ENCODE measurements at regions not wholly inside any gene's neighbourhood (a gene's known extent, or its start where the extent isn't known, plus 50 kb on each side); places are given as distances from the start of the nearest gene placed in this dataset.
"Not testable (repeated sequence)": the region's sequence is repeated elsewhere in the genome, so short reads cannot be mapped to it uniquely, and the experiment has no call there.

DNA sequence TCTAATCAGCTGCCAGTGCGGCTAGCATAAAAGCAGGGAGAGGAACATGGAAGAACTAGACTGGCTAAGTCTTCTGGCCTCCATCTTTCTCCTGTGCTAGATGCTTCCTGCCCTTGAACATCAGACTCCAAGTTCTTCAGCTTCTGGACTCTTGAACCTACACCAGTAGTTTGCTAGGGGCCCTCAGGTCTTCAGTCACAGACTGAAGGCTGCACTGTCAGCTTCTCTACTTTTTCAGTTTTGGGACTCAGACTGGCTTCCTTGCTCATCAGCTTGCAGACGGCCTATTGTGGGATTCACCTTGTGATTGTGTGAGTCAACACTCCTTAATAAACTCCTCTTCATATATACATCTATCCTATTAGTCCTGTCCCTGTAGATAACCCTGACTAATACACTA, 162.2 kb downstream of the MRPS30 start:
- H3K9me3 Mint-ChIP-seq, H3K4me3 Mint-ChIP-seq, H3K27ac Mint-ChIP-seq, H3K36me3 Mint-ChIP-seq, H3K27me3 Mint-ChIP-seq, H3K4me1 Mint-ChIP-seq: not testable (repeated sequence)

DNA sequence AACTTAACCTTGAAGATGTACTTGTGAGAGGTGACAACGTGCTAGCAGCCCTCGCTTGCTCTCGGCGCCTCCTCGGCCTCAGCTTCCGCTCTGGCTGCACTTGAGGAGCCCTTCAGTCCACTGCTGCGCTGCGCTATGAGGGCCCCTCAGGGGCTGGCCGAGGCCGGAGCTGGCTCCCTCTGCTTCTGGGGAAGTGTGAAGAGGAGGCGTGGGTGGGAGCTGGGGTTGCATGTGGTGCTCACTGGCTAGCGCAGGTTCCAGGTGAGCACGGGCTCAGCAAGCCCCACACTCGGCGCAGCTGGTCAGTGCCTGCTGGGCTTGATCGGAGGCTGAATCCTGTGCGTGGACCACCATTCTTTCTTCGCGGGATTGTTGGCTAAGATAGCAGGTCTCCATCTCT, 166.1 kb downstream of the MRPS30 start:
- peaks cover 2 to 22% (median 7%) of the 10 kb centered on the region in 3 donors for H3K9me3 Mint-ChIP-seq
- no peaks in the 10 kb centered on the region for H3K27me3 Mint-ChIP-seq
- no peaks in the 10 kb centered on the region for H3K36me3 Mint-ChIP-seq
- no peak overlapping the region for H3K4me3 Mint-ChIP-seq
- H3K27ac Mint-ChIP-seq, result no peak overlapping the region
- no peaks in the 10 kb centered on the region for H3K4me1 Mint-ChIP-seq

DNA sequence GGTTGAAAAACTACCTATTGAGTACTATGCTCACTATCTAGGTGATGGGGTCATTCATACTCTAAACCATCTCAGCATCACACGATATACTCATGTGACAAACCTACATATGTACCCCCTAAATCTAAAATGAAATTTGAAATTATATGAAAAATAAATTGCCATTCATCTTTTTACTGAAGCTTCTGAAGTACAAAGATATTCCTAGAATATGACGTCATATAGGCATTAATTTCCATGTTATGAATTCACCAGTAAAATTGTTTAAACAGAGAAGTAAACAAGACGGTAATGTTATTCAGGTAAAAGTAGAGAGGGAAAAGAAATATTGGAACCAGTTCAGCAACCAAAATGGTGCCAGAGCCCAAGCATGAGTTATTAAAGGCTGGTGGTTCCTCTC, 173.0 kb downstream of the MRPS30 start:
- Mint-ChIP-seq H3K4me1 (no peaks in the 10 kb centered on the region), H3K9me3 (peaks cover 10 to 54% (median 17%) of the 10 kb centered on the region in 3 donors), H3K4me3 (no peak overlapping the region), H3K27ac (no peak overlapping the region), H3K27me3 (no peaks in the 10 kb centered on the region), H3K36me3 (no peaks in the 10 kb centered on the region)

DNA sequence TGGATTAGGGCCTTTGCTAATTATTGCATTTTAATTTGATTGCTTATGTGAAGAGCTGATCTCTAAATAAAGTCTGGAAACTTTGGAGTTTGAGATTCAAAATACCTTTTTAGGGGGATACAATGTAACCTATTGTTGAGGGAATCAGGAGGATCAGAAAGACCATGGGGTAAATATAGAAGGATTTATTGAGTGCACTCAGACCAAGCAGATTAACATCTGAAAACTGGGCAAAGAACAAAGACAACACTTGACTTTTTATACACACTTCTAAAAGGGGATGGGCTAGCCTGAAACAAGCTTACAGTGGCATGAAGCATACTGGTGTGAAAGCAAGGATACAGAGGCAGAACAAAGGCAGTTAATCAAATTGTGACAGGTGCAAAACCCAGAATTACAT, 174.3 kb downstream of the MRPS30 start:
- peaks cover 9 to 59% (median 19%) of the 10 kb centered on the region in 3 donors for H3K9me3 Mint-ChIP-seq
- no peaks in the 10 kb centered on the region for H3K36me3 Mint-ChIP-seq
- H3K4me3 Mint-ChIP-seq, result no peak overlapping the region
- H3K27me3 Mint-ChIP-seq, result no peaks in the 10 kb centered on the region
- H3K27ac Mint-ChIP-seq, result no peak overlapping the region
- H3K4me1 Mint-ChIP-seq, result no peaks in the 10 kb centered on the region

DNA sequence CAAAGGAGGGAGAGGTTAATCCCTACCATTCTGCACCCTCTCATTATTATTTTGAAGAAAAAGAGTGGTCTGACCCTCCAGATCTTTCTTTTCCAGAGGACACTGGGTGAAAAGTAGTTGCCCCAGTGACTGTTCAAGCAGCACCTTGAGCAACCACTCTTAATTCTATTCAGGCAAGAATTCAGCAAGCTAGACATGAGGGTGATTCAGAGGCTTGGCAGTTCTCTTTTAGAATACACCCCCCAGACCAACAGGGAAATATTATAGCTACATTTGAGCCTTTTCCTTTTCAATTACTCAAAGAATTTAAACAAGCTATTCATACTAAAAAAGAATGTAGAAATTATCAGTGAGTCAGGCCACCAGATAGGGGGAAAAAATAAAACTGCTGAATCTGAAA, 178.3 kb downstream of the MRPS30 start:
- Mint-ChIP-seq H3K4me1 (no peaks in the 10 kb centered on the region), H3K27me3 (no peaks in the 10 kb centered on the region), H3K27ac (no peak overlapping the region), H3K9me3 (peaks cover 5 to 54% (median 23%) of the 10 kb centered on the region in 3 donors), H3K36me3 (no peaks in the 10 kb centered on the region), H3K4me3 (no peak overlapping the region)

DNA sequence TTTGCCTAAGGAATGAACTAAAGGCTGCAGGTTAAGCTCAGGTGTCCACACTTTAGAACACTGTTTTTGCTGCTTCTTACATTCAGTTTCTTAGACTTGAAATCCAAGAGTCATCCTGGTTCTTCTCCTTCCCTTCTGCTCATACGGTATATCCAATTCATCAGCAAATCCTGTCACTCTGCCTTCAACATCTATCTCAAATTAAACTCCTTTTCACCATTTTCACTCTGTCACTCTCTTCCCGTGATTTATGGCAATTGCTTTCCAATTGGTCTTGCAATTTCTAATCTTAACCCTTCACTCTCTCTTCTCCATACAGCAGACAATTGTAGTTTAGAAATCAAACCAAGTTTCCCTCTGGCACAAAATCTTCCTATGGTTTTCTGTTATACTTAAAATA, 182.9 kb downstream of the MRPS30 start:
- no peaks in the 10 kb centered on the region for H3K36me3 Mint-ChIP-seq
- H3K27me3 Mint-ChIP-seq, result no peaks in the 10 kb centered on the region
- no peak overlapping the region for H3K4me3 Mint-ChIP-seq
- no peak overlapping the region for H3K27ac Mint-ChIP-seq
- no peaks in the 10 kb centered on the region for H3K4me1 Mint-ChIP-seq
- H3K9me3 Mint-ChIP-seq, result peaks cover 3 to 25% (median 9%) of the 10 kb centered on the region in 3 donors

DNA sequence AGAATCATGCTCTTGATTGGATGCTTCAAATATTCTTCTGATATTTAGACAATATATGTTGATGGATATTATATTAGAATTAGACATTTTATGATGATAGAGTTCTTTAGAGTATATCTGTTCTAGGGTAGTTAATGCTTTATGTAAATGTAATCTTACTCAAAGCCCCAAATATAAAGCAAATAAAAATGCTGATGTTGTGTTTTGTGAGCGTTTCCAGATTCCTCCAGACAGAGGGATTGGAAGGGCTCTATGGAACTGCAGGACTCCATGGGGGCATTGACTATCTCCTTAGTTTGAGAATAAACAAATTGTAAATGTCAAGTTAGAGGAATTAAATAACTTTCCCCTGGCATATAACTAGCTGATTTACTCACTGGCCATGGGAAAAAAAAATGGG, 184.5 kb downstream of the MRPS30 start:
- Mint-ChIP-seq H3K9me3 (peaks cover 2 to 12% (median 7%) of the 10 kb centered on the region in 3 donors), H3K4me1 (no peaks in the 10 kb centered on the region), H3K4me3 (no peak overlapping the region), H3K36me3 (no peaks in the 10 kb centered on the region), H3K27ac (no peak overlapping the region), H3K27me3 (no peaks in the 10 kb centered on the region)

DNA sequence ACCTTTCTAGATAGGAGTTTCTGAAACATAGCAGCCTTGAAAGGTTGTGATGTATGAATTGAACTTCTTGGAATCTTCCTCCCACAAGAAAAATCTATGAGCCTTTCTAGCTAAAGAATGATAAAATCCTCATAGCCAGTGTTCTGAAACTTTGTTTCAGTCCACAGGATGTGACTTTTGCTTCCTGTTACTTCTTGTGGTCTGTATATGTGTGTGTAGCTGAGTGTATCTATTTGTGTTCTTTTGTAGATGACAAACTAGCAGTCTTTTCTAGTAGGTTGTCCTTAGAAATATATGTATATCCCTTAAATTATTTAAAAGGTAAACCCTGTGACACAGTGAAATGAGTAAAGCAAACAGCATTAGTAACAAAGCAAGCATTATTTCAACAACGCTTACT, 188.8 kb downstream of the MRPS30 start:
- H3K4me3 Mint-ChIP-seq, result no peak overlapping the region
- H3K4me1 Mint-ChIP-seq, result no peaks in the 10 kb centered on the region
- no peaks in the 10 kb centered on the region for H3K36me3 Mint-ChIP-seq
- H3K27me3 Mint-ChIP-seq, result no peaks in the 10 kb centered on the region
- H3K9me3 Mint-ChIP-seq, result peaks cover 0 to 2% (median 0%) of the 10 kb centered on the region in 3 donors
- H3K27ac Mint-ChIP-seq, result no peak overlapping the region

DNA sequence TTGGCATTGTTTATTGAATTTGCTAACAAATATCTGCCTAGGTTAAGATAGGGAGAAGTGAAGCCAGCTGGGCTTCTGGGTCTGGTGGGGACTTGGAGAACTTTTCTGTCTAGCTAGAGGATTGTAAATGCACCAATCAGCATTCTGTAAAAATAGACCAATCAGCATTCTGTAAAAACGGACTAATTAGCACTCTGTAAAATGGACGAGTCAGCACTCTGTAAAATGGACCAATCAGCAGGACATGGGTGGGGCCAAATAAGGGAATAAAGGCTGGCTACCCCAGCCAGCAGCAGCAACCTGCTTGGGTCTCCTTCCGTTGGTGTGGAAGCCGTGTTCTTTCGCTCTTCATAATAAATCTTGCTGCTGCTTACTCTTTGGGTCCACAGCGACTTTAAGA, 198.4 kb downstream of the MRPS30 start:
- H3K4me3 Mint-ChIP-seq, H3K4me1 Mint-ChIP-seq, H3K36me3 Mint-ChIP-seq, H3K27me3 Mint-ChIP-seq, H3K27ac Mint-ChIP-seq: not testable (repeated sequence)
- peaks cover 0 to 11% (median 4%) of the 10 kb centered on the region in 3 donors for H3K9me3 Mint-ChIP-seq

DNA sequence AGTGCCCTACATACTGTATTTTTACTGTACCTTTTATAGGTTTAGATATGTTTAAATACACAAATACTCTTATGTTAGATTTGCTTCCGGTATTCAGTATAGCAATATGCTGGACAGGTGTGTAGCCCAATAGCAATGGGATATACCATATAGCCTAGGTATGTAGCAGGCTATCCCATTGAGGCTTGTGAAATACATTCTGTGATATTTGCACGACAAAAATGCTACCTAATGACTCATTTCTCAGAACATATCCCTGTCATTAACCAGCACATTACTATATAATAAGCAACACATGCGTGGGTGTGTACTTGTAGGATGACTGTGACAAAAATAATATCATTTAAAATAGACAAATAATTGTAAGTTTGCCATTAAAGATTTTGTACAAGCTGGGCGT, 208.8 kb downstream of the MRPS30 start:
- no peaks in the 10 kb centered on the region for H3K27me3 Mint-ChIP-seq
- H3K9me3 Mint-ChIP-seq, result peaks cover 0 to 5% (median 0%) of the 10 kb centered on the region in 3 donors
- H3K27ac Mint-ChIP-seq, result no peak overlapping the region
- H3K4me3 Mint-ChIP-seq, result no peak overlapping the region
- no peaks in the 10 kb centered on the region for H3K4me1 Mint-ChIP-seq
- no peaks in the 10 kb centered on the region for H3K36me3 Mint-ChIP-seq

DNA sequence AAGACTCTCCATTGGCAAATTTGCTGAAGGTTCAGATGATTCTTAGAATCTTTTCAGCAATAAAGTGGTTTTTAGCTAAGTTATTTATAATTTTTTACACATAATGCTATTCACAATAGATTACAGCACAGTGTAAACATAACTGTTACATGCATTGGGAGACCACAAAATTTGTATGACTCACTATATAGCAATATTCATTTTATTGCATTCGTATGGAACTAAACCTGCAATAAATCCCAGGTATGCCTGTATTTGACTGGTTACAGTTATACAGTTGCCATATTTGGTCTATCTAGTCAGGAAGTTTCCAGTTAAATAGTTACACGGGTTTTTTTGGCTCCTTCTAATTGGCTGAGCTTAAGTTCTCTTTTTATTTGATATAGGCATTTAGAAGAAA, 220.8 kb downstream of the MRPS30 start:
- no peaks in the 10 kb centered on the region for H3K4me1 Mint-ChIP-seq
- H3K4me3 Mint-ChIP-seq, result no peak overlapping the region
- no peaks in the 10 kb centered on the region for H3K36me3 Mint-ChIP-seq
- H3K9me3 Mint-ChIP-seq, result peaks cover 2 to 5% (median 4%) of the 10 kb centered on the region in 3 donors
- no peak overlapping the region for H3K27ac Mint-ChIP-seq
- no peaks in the 10 kb centered on the region for H3K27me3 Mint-ChIP-seq

DNA sequence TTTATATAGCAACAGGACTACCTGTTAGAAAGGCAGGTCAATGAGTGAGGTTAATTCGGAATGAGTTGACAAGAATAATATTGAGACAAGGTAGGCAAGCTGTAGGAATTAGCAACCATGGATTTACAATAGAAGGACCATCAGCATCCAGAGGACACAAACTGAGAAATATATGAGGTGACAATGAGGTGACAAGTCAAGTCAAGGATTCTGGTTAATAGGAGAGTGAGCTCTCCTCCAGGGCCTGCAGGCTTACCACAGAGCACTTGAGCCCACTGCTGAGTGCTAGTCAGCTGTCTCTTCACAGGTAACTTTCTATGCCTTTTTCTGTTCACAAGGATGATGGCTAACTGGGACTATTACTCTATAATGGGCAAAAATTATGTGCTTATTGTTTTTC, 227.2 kb downstream of the MRPS30 start:
- Mint-ChIP-seq H3K27ac (no peak overlapping the region), H3K27me3 (no peaks in the 10 kb centered on the region), H3K4me1 (no peaks in the 10 kb centered on the region), H3K36me3 (no peaks in the 10 kb centered on the region), H3K9me3 (peaks cover 0 to 2% (median 0%) of the 10 kb centered on the region in 3 donors), H3K4me3 (no peak overlapping the region)

DNA sequence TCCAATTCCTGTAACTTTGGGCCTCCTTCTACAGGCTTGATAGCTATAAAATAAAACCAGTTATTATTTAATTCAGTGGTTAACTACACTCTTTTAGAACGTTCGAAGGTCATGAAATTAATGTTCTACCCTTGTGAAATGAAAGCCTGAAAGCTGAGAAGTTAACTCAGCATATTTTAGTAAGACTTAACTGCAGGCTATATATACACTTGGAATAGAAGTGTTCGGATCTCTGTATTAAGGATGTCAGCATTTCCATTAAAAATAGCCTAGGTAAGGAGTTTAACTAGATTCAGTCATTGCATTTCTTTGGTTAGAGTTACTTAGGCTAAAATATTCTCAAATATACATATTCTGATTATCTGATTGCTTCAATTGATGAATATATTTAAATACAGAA, 229.2 kb downstream of the MRPS30 start:
- Mint-ChIP-seq H3K9me3 (peaks cover 0 to 2% (median 0%) of the 10 kb centered on the region in 3 donors), H3K4me3 (no peak overlapping the region), H3K27me3 (no peaks in the 10 kb centered on the region), H3K36me3 (no peaks in the 10 kb centered on the region), H3K27ac (no peak overlapping the region), H3K4me1 (no peaks in the 10 kb centered on the region)

DNA sequence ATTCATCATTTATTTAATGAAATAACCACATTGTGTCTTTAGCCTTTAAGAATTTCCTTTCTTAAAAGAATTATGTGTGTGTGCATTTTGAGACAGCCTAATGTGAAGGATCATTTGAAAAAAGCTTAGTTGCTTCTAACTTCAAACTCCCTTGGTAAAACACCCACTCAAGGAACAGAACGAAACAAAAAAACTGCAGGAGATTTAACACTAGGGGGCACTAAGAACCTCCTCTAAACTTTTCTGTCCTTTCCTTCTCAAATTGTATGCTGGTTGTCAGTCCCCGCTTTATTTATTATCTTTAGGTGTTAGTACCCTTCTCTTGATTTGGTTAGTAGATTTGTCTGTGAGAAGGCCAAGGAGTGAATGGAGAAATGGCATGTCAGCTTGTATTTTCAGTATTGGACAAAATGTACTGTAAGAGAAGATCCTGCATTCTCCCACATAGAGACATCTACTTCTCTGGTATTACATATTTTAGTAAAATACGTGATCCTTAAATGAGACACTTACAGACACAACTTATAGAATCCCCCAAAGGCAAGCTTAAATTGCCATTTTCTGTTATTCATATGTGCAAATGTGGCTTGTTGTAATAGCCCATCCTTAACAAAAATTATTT, 229.7 kb downstream of the MRPS30 start:
- H3K4me3 Mint-ChIP-seq, result no peak overlapping the region
- no peak overlapping the region for H3K27ac Mint-ChIP-seq
- no peaks in the 10 kb centered on the region for H3K27me3 Mint-ChIP-seq
- H3K9me3 Mint-ChIP-seq, result peaks cover 0 to 2% (median 0%) of the 10 kb centered on the region in 3 donors
- no peaks in the 10 kb centered on the region for H3K36me3 Mint-ChIP-seq
- H3K4me1 Mint-ChIP-seq, result no peaks in the 10 kb centered on the region

DNA sequence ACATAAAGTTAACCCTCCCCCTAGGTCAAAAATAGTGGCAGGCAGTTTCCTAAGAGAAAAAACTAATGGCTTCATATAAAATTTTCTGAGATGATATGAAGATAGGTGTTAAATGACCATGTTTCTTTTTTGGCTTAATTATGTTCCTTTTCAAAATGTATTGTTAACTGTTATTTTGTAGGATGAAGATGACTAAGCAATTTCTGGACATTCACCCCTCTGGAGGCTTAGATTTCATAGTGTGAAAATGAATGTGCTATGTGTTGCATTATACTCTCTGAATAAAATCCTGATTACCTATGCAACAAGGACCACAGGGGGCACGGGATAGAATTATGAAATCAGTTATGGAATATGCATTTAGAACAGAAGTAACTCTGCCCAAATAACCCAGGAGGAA, 233.5 kb downstream of the MRPS30 start:
- no peaks in the 10 kb centered on the region for H3K9me3 Mint-ChIP-seq
- no peaks in the 10 kb centered on the region for H3K4me1 Mint-ChIP-seq
- no peaks in the 10 kb centered on the region for H3K36me3 Mint-ChIP-seq
- no peak overlapping the region for H3K4me3 Mint-ChIP-seq
- no peak overlapping the region for H3K27ac Mint-ChIP-seq
- no peaks in the 10 kb centered on the region for H3K27me3 Mint-ChIP-seq

DNA sequence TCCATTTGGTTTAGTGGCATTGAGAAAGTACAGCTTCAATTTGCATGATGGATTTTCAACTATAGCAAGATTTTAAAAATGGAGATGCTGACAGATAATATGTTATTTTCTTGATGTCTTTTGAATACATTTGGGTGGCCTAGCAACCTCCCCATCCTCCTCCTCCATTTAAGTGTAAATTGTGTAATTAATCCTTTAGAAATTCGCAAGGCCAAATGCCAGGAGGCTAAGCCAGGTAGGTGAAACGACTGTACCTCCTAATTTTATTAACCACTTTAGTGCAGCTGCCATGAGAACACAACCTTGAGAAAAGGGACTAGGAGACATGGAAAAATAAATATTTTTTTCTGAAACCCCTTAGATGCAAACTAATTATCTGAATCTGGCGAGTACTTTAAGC, 248.8 kb downstream of the MRPS30 start:
- no peak overlapping the region for H3K27ac Mint-ChIP-seq
- no peak overlapping the region for H3K4me3 Mint-ChIP-seq
- H3K36me3 Mint-ChIP-seq, result no peaks in the 10 kb centered on the region
- no peaks in the 10 kb centered on the region for H3K27me3 Mint-ChIP-seq
- no peaks in the 10 kb centered on the region for H3K4me1 Mint-ChIP-seq
- H3K9me3 Mint-ChIP-seq, result no peaks in the 10 kb centered on the region

DNA sequence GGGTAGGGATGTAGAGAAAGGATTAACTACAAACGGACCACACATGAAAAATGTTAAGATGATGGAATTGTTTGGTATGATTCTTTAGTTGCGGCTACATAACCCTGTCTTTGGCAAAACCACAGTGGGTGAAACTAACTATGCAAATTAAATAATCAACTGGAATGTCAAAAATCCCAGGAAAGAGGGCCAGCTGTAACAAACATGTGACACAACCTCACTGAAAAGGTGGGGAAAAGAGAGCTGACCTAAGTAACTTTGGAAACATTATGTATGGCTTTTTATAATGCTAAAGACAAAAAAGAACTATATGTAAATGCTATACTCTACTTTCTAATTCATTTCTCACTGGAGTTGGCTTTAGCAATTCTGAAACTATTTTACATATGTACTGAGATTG, 252.0 kb downstream of the MRPS30 start:
- Mint-ChIP-seq H3K4me3 (no peak overlapping the region), H3K27ac (no peak overlapping the region), H3K4me1 (no peaks in the 10 kb centered on the region), H3K27me3 (no peaks in the 10 kb centered on the region), H3K36me3 (no peaks in the 10 kb centered on the region), H3K9me3 (peaks cover 0 to 3% (median 2%) of the 10 kb centered on the region in 3 donors)
